PC-3 (cell line): ENCODE measurements at regions not wholly inside any gene's neighbourhood (a gene's known extent, or its start where the extent isn't known, plus 50 kb on each side); places are given as distances from the start of the nearest gene placed in this dataset.

Experiments
- EZH2 ChIP-seq: fragments of 300-600 bp; sonication (generic); IDR thresholded peaks from one replicate; pipeline ENCODE4 v1.6.1; 2017; ENCODE audit warnings: antibody characterized with exemption, mild to moderate bottlenecking, low read length; ENCODE audit not compliant: unreplicated experiment
- EZH2phosphoT487 ChIP-seq: fragments of 300-600 bp; sonication (generic); IDR thresholded peaks from 2 replicates; pipeline ENCODE4 v1.6.1; 2018; ENCODE audit warnings: mild to moderate bottlenecking, antibody characterized with exemption, low read length, borderline replicate concordance
- TF ChIP-seq, protein P1 (sequence below): fragments of 300-600 bp; sonication (generic); conservative IDR thresholded peaks from 2 replicates; pipeline ENCODE4 v1.5.1; 2017; ENCODE audit warnings: antibody characterized with exemption, low read depth, mild to moderate bottlenecking, low read length

GRCh38 chr7:45971171-45971570 lies 50.1 kb upstream of the IGFBP3 start:
- no peak for TF ChIP-seq EZH2phosphoT487
- TF ChIP-seq, protein P1, sequence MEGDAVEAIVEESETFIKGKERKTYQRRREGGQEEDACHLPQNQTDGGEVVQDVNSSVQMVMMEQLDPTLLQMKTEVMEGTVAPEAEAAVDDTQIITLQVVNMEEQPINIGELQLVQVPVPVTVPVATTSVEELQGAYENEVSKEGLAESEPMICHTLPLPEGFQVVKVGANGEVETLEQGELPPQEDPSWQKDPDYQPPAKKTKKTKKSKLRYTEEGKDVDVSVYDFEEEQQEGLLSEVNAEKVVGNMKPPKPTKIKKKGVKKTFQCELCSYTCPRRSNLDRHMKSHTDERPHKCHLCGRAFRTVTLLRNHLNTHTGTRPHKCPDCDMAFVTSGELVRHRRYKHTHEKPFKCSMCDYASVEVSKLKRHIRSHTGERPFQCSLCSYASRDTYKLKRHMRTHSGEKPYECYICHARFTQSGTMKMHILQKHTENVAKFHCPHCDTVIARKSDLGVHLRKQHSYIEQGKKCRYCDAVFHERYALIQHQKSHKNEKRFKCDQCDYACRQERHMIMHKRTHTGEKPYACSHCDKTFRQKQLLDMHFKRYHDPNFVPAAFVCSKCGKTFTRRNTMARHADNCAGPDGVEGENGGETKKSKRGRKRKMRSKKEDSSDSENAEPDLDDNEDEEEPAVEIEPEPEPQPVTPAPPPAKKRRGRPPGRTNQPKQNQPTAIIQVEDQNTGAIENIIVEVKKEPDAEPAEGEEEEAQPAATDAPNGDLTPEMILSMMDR = no peak
- no peak for TF ChIP-seq EZH2
